Esophagus squamous epithelium (tissue), 5 donors: ENCODE measurements at regions not wholly inside any gene's neighbourhood (a gene's known extent, or its start where the extent isn't known, plus 50 kb on each side); places are given as distances from the start of the nearest gene placed in this dataset.

ENCODE experiments used
- DNase-seq: peaks from one replicate; lab custom pipeline; 2025; lab: John Stamatoyannopoulos, UW
- H3K27ac ChIP-seq, 4 donors: fragments of 200-600 bp; sonication (generic); one replicate each; pipeline ENCODE4 v1.5.1; 2016 to 2019; ENCODE audit warnings: mild to moderate bottlenecking in 1 of 4
- H3K27me3 ChIP-seq, 4 donors: fragments of 200-600 bp; sonication (generic); 1 replicate in 3 of 4; 2 replicates in 1 of 4; pipeline versions ENCODE4 v1.5.1 to v1.6.0; 2017 to 2021; ENCODE audit warnings: antibody characterized with exemption in 1 of 4
- H3K36me3 ChIP-seq, 3 donors: fragments of 200-600 bp; sonication (generic); one replicate each; pipeline ENCODE4 v1.5.1; 2016 to 2019
- H3K4me1 ChIP-seq, 3 donors: fragments of 200-600 bp; sonication (generic); one replicate each; pipeline ENCODE4 v1.5.1; 2017 to 2019
- H3K4me3 ChIP-seq, 4 donors: fragments of 200-600 bp; sonication (generic); 1 replicate in 3 of 4; 2 replicates in 1 of 4; pipeline ENCODE4 v1.5.1; 2016 to 2019; ENCODE audit warnings: mild to moderate bottlenecking in 2 of 4, moderate library complexity in 1 of 4
- H3K9me3 ChIP-seq, 3 donors: fragments of 200-600 bp; sonication (generic); one replicate each; pipeline ENCODE4 v1.5.1; 2016 to 2019
- POLR2A ChIP-seq, 4 donors: fragments of 450-650 bp; IDR thresholded peaks; one replicate each; pipeline ENCODE4 v1.6.1; 2017; ENCODE audit warnings: antibody characterized with exemption in 4 of 4, mild to moderate bottlenecking in 4 of 4, moderate library complexity in 3 of 4
- WGBS, 2 donors: methylation state at CpG; one replicate each; pipeline ENCODE4 v1.1.5; 2018; 5-methylcytosine and 5-hydroxymethylcytosine counted together
- intact Hi-C: fragments of 100-400 bp; cut with DNase I; formaldehyde crosslinking; loops from one replicate; pipeline ENCODE4 v1.15.0; 2022
- TF ChIP-seq, protein P1 (sequence below), 6 experiments: fragments of 450-650 bp in 4 of 6; fragments of 200-600 bp in 2 of 6; sonication (generic) in 2 of 6; IDR thresholded peaks; one replicate each; pipeline ENCODE4 v1.5.1; 2016 to 2019; ENCODE audit warnings: antibody characterized with exemption in 6 of 6, mild to moderate bottlenecking in 4 of 6, moderate library complexity in 4 of 6
- donor health status: DM: yes; HTN: yes; CAD: no.

DNA sequence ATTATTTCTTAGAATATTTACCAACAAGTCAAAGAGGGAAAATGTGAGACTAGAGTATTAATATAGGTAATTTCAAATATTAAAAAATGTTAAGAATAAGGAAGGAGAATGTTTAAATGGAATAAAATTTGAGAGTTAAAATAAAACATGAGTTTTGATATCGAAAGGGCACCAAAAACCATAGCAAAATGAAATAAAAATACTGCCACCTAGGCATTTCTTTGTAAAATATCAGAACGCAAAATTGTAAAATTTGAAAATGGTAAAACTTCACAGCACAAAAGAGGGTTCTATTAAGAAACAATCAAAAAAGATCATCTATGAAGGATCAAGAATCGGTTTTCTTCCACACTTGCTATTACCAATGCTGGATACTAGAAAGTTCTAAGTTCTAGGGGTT, 418.3 kb downstream of the TAF11L14 start:
- Histone ChIP-seq H3K4me3 (no peak overlapping the region), H3K27me3 (no peaks in the 10 kb centered on the region), H3K9me3 (no peaks in the 10 kb centered on the region), H3K27ac (no peak overlapping the region), H3K36me3 (no peaks in the 10 kb centered on the region), H3K4me1 (no peaks in the 10 kb centered on the region)
- DNase-seq = no peak
- intact Hi-C loops = no loop called here
- TF ChIP-seq, protein P1, sequence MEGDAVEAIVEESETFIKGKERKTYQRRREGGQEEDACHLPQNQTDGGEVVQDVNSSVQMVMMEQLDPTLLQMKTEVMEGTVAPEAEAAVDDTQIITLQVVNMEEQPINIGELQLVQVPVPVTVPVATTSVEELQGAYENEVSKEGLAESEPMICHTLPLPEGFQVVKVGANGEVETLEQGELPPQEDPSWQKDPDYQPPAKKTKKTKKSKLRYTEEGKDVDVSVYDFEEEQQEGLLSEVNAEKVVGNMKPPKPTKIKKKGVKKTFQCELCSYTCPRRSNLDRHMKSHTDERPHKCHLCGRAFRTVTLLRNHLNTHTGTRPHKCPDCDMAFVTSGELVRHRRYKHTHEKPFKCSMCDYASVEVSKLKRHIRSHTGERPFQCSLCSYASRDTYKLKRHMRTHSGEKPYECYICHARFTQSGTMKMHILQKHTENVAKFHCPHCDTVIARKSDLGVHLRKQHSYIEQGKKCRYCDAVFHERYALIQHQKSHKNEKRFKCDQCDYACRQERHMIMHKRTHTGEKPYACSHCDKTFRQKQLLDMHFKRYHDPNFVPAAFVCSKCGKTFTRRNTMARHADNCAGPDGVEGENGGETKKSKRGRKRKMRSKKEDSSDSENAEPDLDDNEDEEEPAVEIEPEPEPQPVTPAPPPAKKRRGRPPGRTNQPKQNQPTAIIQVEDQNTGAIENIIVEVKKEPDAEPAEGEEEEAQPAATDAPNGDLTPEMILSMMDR (IDR thresholded peaks at IDR 0.05) = no peak
- TF ChIP-seq POLR2A (IDR thresholded peaks at IDR 0.05) = no peak
- 78 to 87% methylated on average over 3 of the region's 3 CpGs for WGBS, 2 donors

DNA sequence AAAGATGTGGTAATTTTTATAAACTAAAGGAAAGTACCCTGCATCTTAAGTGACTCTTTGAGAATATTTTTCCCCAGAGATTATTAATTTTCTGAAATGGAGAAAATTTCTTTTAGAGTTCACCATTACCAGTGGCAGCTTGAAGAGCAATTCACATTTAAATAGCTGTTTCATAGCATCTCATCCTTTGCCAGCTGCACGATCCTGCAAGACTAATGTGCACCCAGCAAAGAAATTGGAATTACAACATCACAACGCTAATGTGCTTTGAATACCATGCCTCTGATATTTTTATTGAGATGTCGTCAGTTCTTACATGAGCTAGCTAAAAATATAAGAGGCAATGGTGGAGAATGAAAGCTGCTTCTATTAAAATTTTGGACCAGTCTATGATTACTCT, 423.5 kb downstream of the TAF11L14 start:
- no peaks in the 10 kb centered on the region for H3K4me1 ChIP-seq
- no peaks in the 10 kb centered on the region for H3K36me3 ChIP-seq
- no peak for DNase-seq
- WGBS, 2 donors = 74 to 82% methylated on average over 3 of the region's 3 CpGs
- no peak overlapping the region for H3K27ac ChIP-seq
- no peaks in the 10 kb centered on the region for H3K9me3 ChIP-seq
- no peaks in the 10 kb centered on the region for H3K27me3 ChIP-seq
- intact Hi-C loops = no loop called here
- no peak overlapping the region for H3K4me3 ChIP-seq
- TF ChIP-seq, protein P1 (IDR thresholded peaks at IDR 0.05) = no peak
- TF ChIP-seq POLR2A (IDR thresholded peaks at IDR 0.05) = no peak

DNA sequence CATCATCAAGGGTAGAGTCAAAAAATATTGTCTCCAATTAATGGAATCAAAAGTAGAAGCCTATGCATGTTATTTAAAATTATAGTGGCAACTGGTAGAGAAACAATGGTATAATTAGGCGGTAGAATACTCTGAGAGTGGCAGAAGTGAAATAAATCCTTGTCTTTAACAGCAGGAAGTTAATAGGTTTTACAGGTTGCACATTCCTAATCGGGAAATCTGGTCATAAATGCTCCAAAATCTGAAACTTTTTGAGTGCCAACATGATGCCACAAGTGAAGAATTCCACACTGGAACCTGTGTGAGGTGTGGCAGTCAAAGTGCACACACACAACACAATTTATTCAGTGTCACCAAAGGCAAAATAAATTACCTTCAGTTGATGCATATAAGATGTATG, 433.4 kb downstream of the TAF11L14 start:
- no peaks in the 10 kb centered on the region for H3K9me3 ChIP-seq
- no peaks in the 10 kb centered on the region for H3K4me1 ChIP-seq
- no peak overlapping the region for H3K27ac ChIP-seq
- H3K4me3 ChIP-seq = no peak overlapping the region
- H3K27me3 ChIP-seq = no peaks in the 10 kb centered on the region
- DNase-seq = no peak
- 70% methylated on average over 2 of the region's 2 CpGs for WGBS, 2 donors
- TF ChIP-seq, protein P1 (IDR thresholded peaks at IDR 0.05) = no peak
- TF ChIP-seq POLR2A (IDR thresholded peaks at IDR 0.05) = no peak
- intact Hi-C loops = no loop called here
- no peaks in the 10 kb centered on the region for H3K36me3 ChIP-seq

DNA sequence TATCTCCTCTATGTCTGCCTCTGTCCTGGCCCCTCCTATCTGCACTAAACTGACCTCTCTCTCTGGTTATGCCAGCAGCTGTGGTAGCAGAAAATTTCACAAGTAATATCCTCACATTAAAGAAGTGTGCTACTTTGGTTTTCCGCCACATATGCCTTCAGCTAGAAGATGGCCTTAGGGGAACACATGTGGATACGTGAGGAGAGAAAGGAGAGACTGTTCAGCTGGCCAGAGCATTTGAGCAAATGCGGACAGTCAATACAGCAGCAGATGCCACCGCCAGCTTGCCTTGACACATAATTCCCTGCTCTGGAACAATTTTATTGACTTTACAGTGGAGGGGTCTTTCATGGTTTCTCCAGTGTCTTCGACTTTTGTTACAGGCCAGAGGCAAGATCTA, 434.6 kb downstream of the TAF11L14 start:
- no peaks in the 10 kb centered on the region for H3K4me1 ChIP-seq
- no peaks in the 10 kb centered on the region for H3K27me3 ChIP-seq
- H3K36me3 ChIP-seq = no peaks in the 10 kb centered on the region
- H3K9me3 ChIP-seq = no peaks in the 10 kb centered on the region
- no peak for DNase-seq
- TF ChIP-seq, protein P1 (IDR thresholded peaks at IDR 0.05) = no peak
- no peak for TF ChIP-seq POLR2A (IDR thresholded peaks at IDR 0.05)
- intact Hi-C loops = no loop called here
- no peak overlapping the region for H3K27ac ChIP-seq
- H3K4me3 ChIP-seq = no peak overlapping the region
- WGBS, 2 donors = 82 to 88% methylated on average over 5 of the region's 5 CpGs

DNA sequence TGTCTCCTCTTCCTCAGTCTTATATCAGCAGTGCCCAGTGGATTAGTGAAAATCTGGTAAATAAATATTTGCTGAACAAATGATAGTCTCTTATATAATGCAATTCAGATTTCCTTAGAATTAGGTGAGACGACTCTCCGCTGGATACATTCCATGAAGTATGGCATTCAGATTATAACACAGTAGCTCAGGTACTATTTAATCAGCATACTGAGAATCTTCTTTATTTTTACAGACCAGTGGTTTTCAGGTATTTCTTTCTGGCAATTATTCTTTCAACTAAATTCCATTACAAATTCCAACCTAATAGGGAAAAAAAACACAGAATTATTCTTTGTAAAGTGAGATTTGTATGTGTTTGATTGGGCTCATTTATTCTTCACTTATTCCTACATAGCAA, 435.5 kb downstream of the TAF11L14 start:
- no peak overlapping the region for H3K27ac ChIP-seq
- no peaks in the 10 kb centered on the region for H3K9me3 ChIP-seq
- WGBS, 2 donors = 71% methylated on average over 2 of the region's 2 CpGs
- intact Hi-C loops = no loop called here
- no peak overlapping the region for H3K4me3 ChIP-seq
- no peaks in the 10 kb centered on the region for H3K27me3 ChIP-seq
- no peaks in the 10 kb centered on the region for H3K36me3 ChIP-seq
- H3K4me1 ChIP-seq = no peaks in the 10 kb centered on the region
- no peak for DNase-seq
- no peak for TF ChIP-seq POLR2A (IDR thresholded peaks at IDR 0.05)
- TF ChIP-seq, protein P1 (IDR thresholded peaks at IDR 0.05) = no peak
